C4-2B (cell line): ENCODE measurements at regions not wholly inside any gene's neighbourhood (a gene's known extent, or its start where the extent isn't known, plus 50 kb on each side); places are given as distances from the start of the nearest gene placed in this dataset.

ENCODE experiments used
- ZFX ChIP-seq: fragments of 450-650 bp; IDR thresholded peaks from 2 replicates; pipeline ENCODE4 v1.6.1; 2017
- TF ChIP-seq, protein P1 (sequence below): fragments of 450-650 bp; conservative IDR thresholded peaks from 2 replicates; pipeline ENCODE4 v1.5.1; 2017; ENCODE audit warnings: mild to moderate bottlenecking

- TF ChIP-seq, protein P1, sequence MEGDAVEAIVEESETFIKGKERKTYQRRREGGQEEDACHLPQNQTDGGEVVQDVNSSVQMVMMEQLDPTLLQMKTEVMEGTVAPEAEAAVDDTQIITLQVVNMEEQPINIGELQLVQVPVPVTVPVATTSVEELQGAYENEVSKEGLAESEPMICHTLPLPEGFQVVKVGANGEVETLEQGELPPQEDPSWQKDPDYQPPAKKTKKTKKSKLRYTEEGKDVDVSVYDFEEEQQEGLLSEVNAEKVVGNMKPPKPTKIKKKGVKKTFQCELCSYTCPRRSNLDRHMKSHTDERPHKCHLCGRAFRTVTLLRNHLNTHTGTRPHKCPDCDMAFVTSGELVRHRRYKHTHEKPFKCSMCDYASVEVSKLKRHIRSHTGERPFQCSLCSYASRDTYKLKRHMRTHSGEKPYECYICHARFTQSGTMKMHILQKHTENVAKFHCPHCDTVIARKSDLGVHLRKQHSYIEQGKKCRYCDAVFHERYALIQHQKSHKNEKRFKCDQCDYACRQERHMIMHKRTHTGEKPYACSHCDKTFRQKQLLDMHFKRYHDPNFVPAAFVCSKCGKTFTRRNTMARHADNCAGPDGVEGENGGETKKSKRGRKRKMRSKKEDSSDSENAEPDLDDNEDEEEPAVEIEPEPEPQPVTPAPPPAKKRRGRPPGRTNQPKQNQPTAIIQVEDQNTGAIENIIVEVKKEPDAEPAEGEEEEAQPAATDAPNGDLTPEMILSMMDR: no peak
- TF ChIP-seq ZFX: no peak
These were observed 477.9 kb upstream of the KIF2B start for GRCh38 chr17:53344778-53345177.
